ENCODE measurements at regions not wholly inside any gene's neighbourhood (a gene's known extent, or its start where the extent isn't known, plus 50 kb on each side); places are given as distances from the start of the nearest gene placed in this dataset.

DNA sequence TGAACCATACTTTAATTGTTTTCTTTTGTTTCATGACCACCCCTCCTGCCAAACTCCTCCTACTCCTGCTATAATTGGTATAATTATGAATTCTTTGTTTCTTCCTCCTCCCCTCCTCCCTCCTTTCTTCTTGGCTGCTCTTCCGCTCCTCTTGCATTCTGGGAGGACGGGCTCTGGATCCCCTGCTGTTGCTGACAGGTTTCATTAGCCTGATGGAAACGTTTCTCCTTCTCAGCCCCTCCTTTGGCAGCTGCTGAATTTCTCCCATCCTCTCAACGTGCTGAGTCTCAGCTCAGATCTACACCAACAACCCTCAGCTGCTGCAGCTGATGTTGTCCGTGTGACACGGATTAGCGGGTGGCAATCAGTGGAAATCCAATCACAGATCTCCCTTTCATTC lies 97.1 kb upstream of the UBAC2 start:
- Histone ChIP-seq H3K4me1 (ENCODE audit: control insufficient read depth, extremely low read depth, insufficient read depth, low read length) (no peaks in the 10 kb centered on the region), H4K20me1 (ENCODE audit: control insufficient read depth, extremely low read depth, insufficient read depth, low read length) (no peaks in the 10 kb centered on the region), H3K79me2 (ENCODE audit: control insufficient read depth, insufficient read depth, low read length) (no peaks in the 10 kb centered on the region), H2AFZ (ENCODE audit: low read length) (no peak overlapping the region), H3K9me3 (ENCODE audit: control insufficient read depth, insufficient read depth, low read depth, low read length) (no peaks in the 10 kb centered on the region), H3K36me3 (ENCODE audit: control insufficient read depth, insufficient read depth, low read length) (no peaks in the 10 kb centered on the region), H3K4me2 (ENCODE audit: extremely low read depth, insufficient read depth, low read length) (no peak overlapping the region), H3K9ac (ENCODE audit: insufficient read depth, low read length) (no peak overlapping the region), H3K27me3 (ENCODE audit: control insufficient read depth, insufficient read depth, low read length) (no peaks in the 10 kb centered on the region), H3K27ac (ENCODE audit: insufficient read depth, low read length) (no peak overlapping the region), H3K4me3 (replicated peaks in 1 of 4; ENCODE audit: control extremely low read depth in 1 of 4, insufficient read depth in 1 of 4, low read depth in 3 of 4, low read length in 4 of 4) (no peak overlapping the region)
- TF ChIP-seq, protein P1, sequence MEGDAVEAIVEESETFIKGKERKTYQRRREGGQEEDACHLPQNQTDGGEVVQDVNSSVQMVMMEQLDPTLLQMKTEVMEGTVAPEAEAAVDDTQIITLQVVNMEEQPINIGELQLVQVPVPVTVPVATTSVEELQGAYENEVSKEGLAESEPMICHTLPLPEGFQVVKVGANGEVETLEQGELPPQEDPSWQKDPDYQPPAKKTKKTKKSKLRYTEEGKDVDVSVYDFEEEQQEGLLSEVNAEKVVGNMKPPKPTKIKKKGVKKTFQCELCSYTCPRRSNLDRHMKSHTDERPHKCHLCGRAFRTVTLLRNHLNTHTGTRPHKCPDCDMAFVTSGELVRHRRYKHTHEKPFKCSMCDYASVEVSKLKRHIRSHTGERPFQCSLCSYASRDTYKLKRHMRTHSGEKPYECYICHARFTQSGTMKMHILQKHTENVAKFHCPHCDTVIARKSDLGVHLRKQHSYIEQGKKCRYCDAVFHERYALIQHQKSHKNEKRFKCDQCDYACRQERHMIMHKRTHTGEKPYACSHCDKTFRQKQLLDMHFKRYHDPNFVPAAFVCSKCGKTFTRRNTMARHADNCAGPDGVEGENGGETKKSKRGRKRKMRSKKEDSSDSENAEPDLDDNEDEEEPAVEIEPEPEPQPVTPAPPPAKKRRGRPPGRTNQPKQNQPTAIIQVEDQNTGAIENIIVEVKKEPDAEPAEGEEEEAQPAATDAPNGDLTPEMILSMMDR (conservative IDR thresholded peaks at IDR 0.05 in 1 of 2, IDR thresholded peaks at IDR 0.05 in 1 of 2; ENCODE audit: low read depth in 1 of 2, low read length in 2 of 2) = no peak
- no peak for TF ChIP-seq EZH2 (IDR thresholded peaks at IDR 0.05; ENCODE audit: low read length, missing control alignments)
- no peak for DNase-seq (ENCODE audit: low read depth in 2 of 2)

DNA sequence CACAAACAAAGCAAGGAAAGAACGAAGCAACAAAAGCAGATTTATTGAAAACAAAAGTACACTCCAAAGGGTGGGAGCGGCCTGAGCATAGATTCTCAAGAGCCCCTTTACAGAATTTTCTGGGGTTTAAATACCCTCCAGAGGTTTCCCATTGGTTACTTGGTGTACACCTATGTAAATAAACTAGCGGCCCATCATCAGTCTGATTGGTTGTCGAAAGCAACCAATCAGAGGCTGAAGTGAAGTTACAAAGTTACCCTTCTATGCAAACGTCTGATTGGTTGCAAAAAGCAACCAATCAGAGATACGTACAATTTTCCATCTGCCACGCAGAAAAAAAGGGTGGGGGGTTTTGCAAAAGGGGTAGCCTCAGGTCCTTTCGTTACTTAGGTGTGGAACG lies 96.3 kb upstream of the UBAC2 start:
- Histone ChIP-seq H3K9ac (ENCODE audit: insufficient read depth, low read length) (no peak overlapping the region), H4K20me1 (ENCODE audit: control insufficient read depth, extremely low read depth, insufficient read depth, low read length) (no peaks in the 10 kb centered on the region), H3K4me3 (replicated peaks in 1 of 4; ENCODE audit: control extremely low read depth in 1 of 4, insufficient read depth in 1 of 4, low read depth in 3 of 4, low read length in 4 of 4) (no peak overlapping the region), H3K36me3 (ENCODE audit: control insufficient read depth, insufficient read depth, low read length) (no peaks in the 10 kb centered on the region), H3K79me2 (ENCODE audit: control insufficient read depth, insufficient read depth, low read length) (no peaks in the 10 kb centered on the region), H3K27ac (ENCODE audit: insufficient read depth, low read length) (no peak overlapping the region), H3K4me1 (ENCODE audit: control insufficient read depth, extremely low read depth, insufficient read depth, low read length) (no peaks in the 10 kb centered on the region), H3K9me3 (ENCODE audit: control insufficient read depth, insufficient read depth, low read depth, low read length) (no peaks in the 10 kb centered on the region), H2AFZ (ENCODE audit: low read length) (no peak overlapping the region), H3K4me2 (ENCODE audit: extremely low read depth, insufficient read depth, low read length) (no peak overlapping the region), H3K27me3 (ENCODE audit: control insufficient read depth, insufficient read depth, low read length) (no peaks in the 10 kb centered on the region)
- TF ChIP-seq EZH2 (IDR thresholded peaks at IDR 0.05; ENCODE audit: low read length, missing control alignments) = no peak
- TF ChIP-seq, protein P1 (conservative IDR thresholded peaks at IDR 0.05 in 1 of 2, IDR thresholded peaks at IDR 0.05 in 1 of 2; ENCODE audit: low read depth in 1 of 2, low read length in 2 of 2) = no peak
- no peak for DNase-seq (ENCODE audit: low read depth in 2 of 2)

DNA sequence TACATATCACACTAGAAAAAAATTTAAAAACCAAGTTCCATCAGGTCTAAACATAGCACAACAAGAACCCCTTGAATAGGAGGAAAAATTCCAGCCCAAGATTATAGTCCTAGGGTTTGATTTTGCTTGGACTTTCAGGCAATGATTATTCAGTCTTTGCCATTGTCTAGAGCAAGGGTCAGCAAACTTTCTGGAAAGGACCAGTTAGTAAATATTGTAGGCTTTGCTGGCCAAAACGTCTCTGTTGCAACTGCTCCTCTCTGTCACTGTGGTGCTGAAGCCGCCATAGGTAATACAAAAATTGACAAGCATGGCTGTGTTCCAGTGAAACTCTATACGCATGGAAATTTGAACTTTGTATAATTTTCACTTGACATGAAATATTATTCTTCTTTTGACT lies 95.5 kb upstream of the UBAC2 start:
- Histone ChIP-seq H3K4me2 (ENCODE audit: extremely low read depth, insufficient read depth, low read length) (no peak overlapping the region), H3K4me3 (replicated peaks in 1 of 4; ENCODE audit: control extremely low read depth in 1 of 4, insufficient read depth in 1 of 4, low read depth in 3 of 4, low read length in 4 of 4) (no peak overlapping the region)

More for the DNA sequence above, 95.5 kb upstream of the UBAC2 start:
- TF ChIP-seq, protein P1 (conservative IDR thresholded peaks at IDR 0.05 in 1 of 2, IDR thresholded peaks at IDR 0.05 in 1 of 2; ENCODE audit: low read depth in 1 of 2, low read length in 2 of 2) = no peak
- no peak for TF ChIP-seq EZH2 (IDR thresholded peaks at IDR 0.05; ENCODE audit: low read length, missing control alignments)
- no peaks in the 10 kb centered on the region for H3K79me2 ChIP-seq (ENCODE audit: control insufficient read depth, insufficient read depth, low read length)
- no peaks in the 10 kb centered on the region for H3K4me1 ChIP-seq (ENCODE audit: control insufficient read depth, extremely low read depth, insufficient read depth, low read length)
- H4K20me1 ChIP-seq (ENCODE audit: control insufficient read depth, extremely low read depth, insufficient read depth, low read length) = no peaks in the 10 kb centered on the region
- no peaks in the 10 kb centered on the region for H3K36me3 ChIP-seq (ENCODE audit: control insufficient read depth, insufficient read depth, low read length)
- no peak for DNase-seq (ENCODE audit: low read depth in 2 of 2)
- H3K9ac ChIP-seq (ENCODE audit: insufficient read depth, low read length) = no peak overlapping the region
- H2AFZ ChIP-seq (ENCODE audit: low read length) = no peak overlapping the region
- no peaks in the 10 kb centered on the region for H3K27me3 ChIP-seq (ENCODE audit: control insufficient read depth, insufficient read depth, low read length)
- no peaks in the 10 kb centered on the region for H3K9me3 ChIP-seq (ENCODE audit: control insufficient read depth, insufficient read depth, low read depth, low read length)
- no peak overlapping the region for H3K27ac ChIP-seq (ENCODE audit: insufficient read depth, low read length)

All from fibroblast of lung (primary cell).